ENCODE measurements at regions not wholly inside any gene's neighbourhood (a gene's known extent, or its start where the extent isn't known, plus 50 kb on each side); places are given as distances from the start of the nearest gene placed in this dataset.

GRCh38 chr2:78775291-78775690 is 250.2 kb upstream of the REG3G start:
- in situ Hi-C loops (cut with MboI; ENCODE audit: low sequenced_read_pairs, unreplicated experiment) = no loop called here
- no peak for TF ChIP-seq CTCF (IDR thresholded peaks at IDR 0.05; ENCODE audit: borderline replicate concordance, control extremely low read depth, extremely low read depth, insufficient read depth, missing control alignments)

GRCh38 chr2:78778756-78779510 is 246.6 kb upstream of the REG3G start:
- no peak for DNase-seq (ENCODE audit: low spot score)
- no peak for TF ChIP-seq CTCF (IDR thresholded peaks at IDR 0.05; ENCODE audit: borderline replicate concordance, control extremely low read depth, extremely low read depth, insufficient read depth, missing control alignments)
- in situ Hi-C loops (cut with MboI; ENCODE audit: low sequenced_read_pairs, unreplicated experiment) = no loop called here

More at GRCh38 chr2:78775291-78775690, 250.2 kb upstream of the REG3G start:
- no peak for DNase-seq (ENCODE audit: low spot score)

GRCh38 chr2:78779761-78780160 is 245.7 kb upstream of the REG3G start:
- in situ Hi-C loops (cut with MboI; ENCODE audit: low sequenced_read_pairs, unreplicated experiment) = no loop called here
- DNase-seq (ENCODE audit: low spot score) = no peak
- no peak for TF ChIP-seq CTCF (IDR thresholded peaks at IDR 0.05; ENCODE audit: borderline replicate concordance, control extremely low read depth, extremely low read depth, insufficient read depth, missing control alignments)

GRCh38 chr2:78780256-78780655 is 245.2 kb upstream of the REG3G start:
- no peak for TF ChIP-seq CTCF (IDR thresholded peaks at IDR 0.05; ENCODE audit: borderline replicate concordance, control extremely low read depth, extremely low read depth, insufficient read depth, missing control alignments)
- in situ Hi-C loops (cut with MboI; ENCODE audit: low sequenced_read_pairs, unreplicated experiment) = no loop called here
- DNase-seq (ENCODE audit: low spot score) = no peak

- DNase-seq (ENCODE audit: low spot score) = no peak
- TF ChIP-seq CTCF (IDR thresholded peaks at IDR 0.05; ENCODE audit: borderline replicate concordance, control extremely low read depth, extremely low read depth, insufficient read depth, missing control alignments) = no peak
- in situ Hi-C loops (cut with MboI; ENCODE audit: low sequenced_read_pairs, unreplicated experiment) = no loop called here
Observed at GRCh38 chr2:78780864-78781583, 244.5 kb upstream of the REG3G start.

- DNase-seq (ENCODE audit: low spot score) = no peak
- no peak for TF ChIP-seq CTCF (IDR thresholded peaks at IDR 0.05; ENCODE audit: borderline replicate concordance, control extremely low read depth, extremely low read depth, insufficient read depth, missing control alignments)
- in situ Hi-C loops (cut with MboI; ENCODE audit: low sequenced_read_pairs, unreplicated experiment) = no loop called here
Observed at GRCh38 chr2:78782196-78782595, 243.3 kb upstream of the REG3G start.

Measured in GM13976 (cell line).